Cardiac fibroblast (primary cell): ENCODE measurements at regions not wholly inside any gene's neighbourhood (a gene's known extent, or its start where the extent isn't known, plus 50 kb on each side); places are given as distances from the start of the nearest gene placed in this dataset.

Experiments
- DNase-seq, 2 donors: peaks; one replicate each; pipeline versions ENCODE4 v3.0.0 to v3.0.0-alpha.2; 2010; ENCODE audit warnings: low read depth in 2 of 2
- H3K4me3 ChIP-seq, 2 donors: replicated peaks in 1 of 2; 1 replicate in 1 of 2; 2 replicates in 1 of 2; pipeline ENCODE4 v1.5.1; 2011; ENCODE audit warnings: low read depth in 2 of 2, low read length in 2 of 2, mild to moderate bottlenecking in 2 of 2, moderate library complexity in 1 of 2
- TF ChIP-seq, protein P1 (sequence below): IDR thresholded peaks from one replicate; pipeline ENCODE4 v1.5.1; 2011; ENCODE audit warnings: low read depth, mild to moderate bottlenecking, low read length, inconsistent platforms

DNA sequence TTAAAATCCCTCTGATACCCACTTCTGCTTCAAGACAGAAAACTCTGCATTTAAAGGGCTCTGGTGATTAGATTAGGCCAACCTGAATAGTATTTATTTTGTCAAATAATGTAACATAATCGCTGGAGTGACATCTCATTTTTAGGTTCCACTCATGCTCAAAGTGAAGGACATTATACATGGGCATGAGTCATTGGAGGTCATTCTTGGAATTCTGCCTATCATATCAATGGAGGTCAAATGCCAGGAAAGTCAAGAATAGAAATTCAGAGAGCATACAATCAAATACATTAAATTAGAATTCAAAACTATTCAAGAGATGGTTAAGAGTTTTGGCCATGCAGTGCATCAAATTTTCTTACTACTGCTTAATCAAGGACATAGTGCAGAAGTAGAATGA is 50.8 kb upstream of the PRSS1 start:
- no peak for DNase-seq
- no peak overlapping the region for H3K4me3 ChIP-seq
- TF ChIP-seq, protein P1, sequence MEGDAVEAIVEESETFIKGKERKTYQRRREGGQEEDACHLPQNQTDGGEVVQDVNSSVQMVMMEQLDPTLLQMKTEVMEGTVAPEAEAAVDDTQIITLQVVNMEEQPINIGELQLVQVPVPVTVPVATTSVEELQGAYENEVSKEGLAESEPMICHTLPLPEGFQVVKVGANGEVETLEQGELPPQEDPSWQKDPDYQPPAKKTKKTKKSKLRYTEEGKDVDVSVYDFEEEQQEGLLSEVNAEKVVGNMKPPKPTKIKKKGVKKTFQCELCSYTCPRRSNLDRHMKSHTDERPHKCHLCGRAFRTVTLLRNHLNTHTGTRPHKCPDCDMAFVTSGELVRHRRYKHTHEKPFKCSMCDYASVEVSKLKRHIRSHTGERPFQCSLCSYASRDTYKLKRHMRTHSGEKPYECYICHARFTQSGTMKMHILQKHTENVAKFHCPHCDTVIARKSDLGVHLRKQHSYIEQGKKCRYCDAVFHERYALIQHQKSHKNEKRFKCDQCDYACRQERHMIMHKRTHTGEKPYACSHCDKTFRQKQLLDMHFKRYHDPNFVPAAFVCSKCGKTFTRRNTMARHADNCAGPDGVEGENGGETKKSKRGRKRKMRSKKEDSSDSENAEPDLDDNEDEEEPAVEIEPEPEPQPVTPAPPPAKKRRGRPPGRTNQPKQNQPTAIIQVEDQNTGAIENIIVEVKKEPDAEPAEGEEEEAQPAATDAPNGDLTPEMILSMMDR = no peak

- DNase-seq = no peak
- TF ChIP-seq, protein P1 = no peak
- H3K4me3 ChIP-seq = no peak overlapping the region
Measured at GRCh38 chr7:142697270-142697669, 52.0 kb upstream of the PRSS1 start.

GRCh38 chr7:142696456-142697179 is 52.7 kb upstream of the PRSS1 start:
- no peak overlapping the region for H3K4me3 ChIP-seq
- TF ChIP-seq, protein P1 = no peak
- no peak for DNase-seq

- no peak for DNase-seq
- TF ChIP-seq, protein P1 = no peak
- H3K4me3 ChIP-seq = no peak overlapping the region
Measured at GRCh38 chr7:142693911-142694310, 55.4 kb upstream of the PRSS1 start.

DNA sequence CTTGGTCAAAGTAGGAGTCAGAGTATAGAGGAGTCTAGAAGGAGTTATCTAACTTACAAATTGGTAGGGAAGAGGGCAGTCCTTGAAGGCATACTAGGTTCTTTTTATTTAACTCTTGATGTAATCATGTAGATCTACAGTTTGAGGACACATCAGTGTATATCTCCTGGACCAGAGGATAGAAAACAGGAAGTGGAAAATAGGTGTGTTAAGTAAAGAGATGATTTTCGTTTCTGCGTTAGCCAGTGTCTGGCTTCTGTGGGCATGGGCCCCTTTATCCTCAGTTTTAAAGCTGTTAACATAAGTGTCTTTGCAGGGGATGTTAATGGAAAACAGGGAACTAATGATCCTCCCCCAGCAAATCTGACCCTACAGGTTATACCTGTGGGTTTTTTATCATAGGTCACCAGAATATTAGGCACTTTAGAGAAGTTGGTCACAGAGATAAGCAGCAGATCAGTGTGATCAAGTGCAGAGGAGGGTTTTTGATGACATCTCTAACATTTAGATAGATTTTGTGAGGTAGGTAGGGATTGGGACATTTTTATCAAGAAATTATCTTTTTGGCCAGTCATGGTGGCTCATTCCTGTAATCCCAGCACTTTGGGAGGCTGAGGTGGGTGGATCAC is 58.6 kb upstream of the PRSS1 start:
- TF ChIP-seq, protein P1 = no peak
- H3K4me3 ChIP-seq = no peak overlapping the region
- DNase-seq = no peak

- peak in 1 of 2 donors; percentile 9 for DNase-seq
Measured at GRCh38 chr7:142689439-142690120, 59.7 kb upstream of the PRSS1 start.

More at GRCh38 chr7:142689439-142690120, 59.7 kb upstream of the PRSS1 start:
- no peak overlapping the region for H3K4me3 ChIP-seq
- TF ChIP-seq, protein P1 = peak; percentile 15
